ENCODE measurements at regions not wholly inside any gene's neighbourhood (a gene's known extent, or its start where the extent isn't known, plus 50 kb on each side); places are given as distances from the start of the nearest gene placed in this dataset.
"Not testable (repeated sequence)": the region's sequence is repeated elsewhere in the genome, so short reads cannot be mapped to it uniquely, and the experiment has no call there.

GRCh38 chr5:88021141-88021540, 247.5 kb downstream of the TMEM161B start:
- no peak for DNase-seq
- in situ Hi-C loops (cut with HindIII; ENCODE audit: low pct_ligation_motif_present, low pct_unique_long_range_greater_than_20kb, low sequenced_read_pairs) = no loop called here

DNA sequence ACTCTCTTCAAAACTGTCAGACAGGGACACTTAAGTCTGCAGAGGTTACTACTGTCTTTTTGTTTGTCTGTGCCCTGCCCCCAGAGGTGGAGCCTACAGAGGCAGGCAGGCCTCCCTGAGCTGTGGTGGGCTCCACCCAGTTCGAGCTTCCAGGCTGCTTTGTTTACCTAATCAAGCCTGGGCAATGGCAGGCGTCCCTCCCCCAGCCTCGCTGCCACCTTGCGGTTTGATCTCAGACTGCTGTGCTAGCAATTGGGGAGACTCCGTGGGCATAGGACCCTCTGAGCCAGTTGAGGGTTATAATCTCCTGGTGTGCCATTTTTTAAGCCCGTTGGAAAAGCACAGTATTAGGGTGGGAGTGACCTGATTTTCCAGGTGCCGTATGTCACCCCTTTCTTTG, 253.7 kb downstream of the TMEM161B start:
- DNase-seq; in situ Hi-C loops (cut with HindIII; ENCODE audit: low pct_ligation_motif_present, low pct_unique_long_range_greater_than_20kb, low sequenced_read_pairs): not testable (repeated sequence)

GRCh38 chr5:88000877-88001276, 267.8 kb downstream of the TMEM161B start:
- in situ Hi-C loops (cut with HindIII; ENCODE audit: low pct_ligation_motif_present, low pct_unique_long_range_greater_than_20kb, low sequenced_read_pairs) = no loop called here
- no peak for DNase-seq

- in situ Hi-C loops (cut with HindIII; ENCODE audit: low pct_ligation_motif_present, low pct_unique_long_range_greater_than_20kb, low sequenced_read_pairs) = no loop called here
- DNase-seq = no peak
These were observed 271.0 kb downstream of the TMEM161B start for GRCh38 chr5:87997662-87998061.

DNA sequence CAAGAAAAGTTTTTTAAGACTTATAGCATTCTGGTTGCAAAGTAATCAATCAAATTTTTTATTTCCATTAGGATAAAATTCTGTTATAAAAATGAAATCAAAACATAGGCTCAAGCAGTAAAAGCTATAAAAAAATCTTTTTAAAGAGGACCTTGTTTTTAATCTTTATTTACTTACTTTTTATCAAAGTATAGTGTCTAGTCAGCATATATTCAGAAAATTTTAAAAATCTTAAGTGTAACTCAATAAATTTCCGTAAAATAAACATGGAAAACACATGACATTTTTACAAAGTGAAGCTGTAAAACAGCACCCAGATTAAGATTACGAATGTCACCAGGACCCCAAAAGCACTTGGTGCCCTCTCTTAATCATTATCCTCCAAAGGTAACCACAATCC, 302.4 kb downstream of the TMEM161B start:
- DNase-seq = no peak
- in situ Hi-C loops (cut with HindIII; ENCODE audit: low pct_ligation_motif_present, low pct_unique_long_range_greater_than_20kb, low sequenced_read_pairs) = no loop called here

- DNase-seq = no peak
- in situ Hi-C loops (cut with HindIII; ENCODE audit: low pct_ligation_motif_present, low pct_unique_long_range_greater_than_20kb, low sequenced_read_pairs) = no loop called here
These were observed 314.5 kb downstream of the TMEM161B start for GRCh38 chr5:87954121-87954520.

DNA sequence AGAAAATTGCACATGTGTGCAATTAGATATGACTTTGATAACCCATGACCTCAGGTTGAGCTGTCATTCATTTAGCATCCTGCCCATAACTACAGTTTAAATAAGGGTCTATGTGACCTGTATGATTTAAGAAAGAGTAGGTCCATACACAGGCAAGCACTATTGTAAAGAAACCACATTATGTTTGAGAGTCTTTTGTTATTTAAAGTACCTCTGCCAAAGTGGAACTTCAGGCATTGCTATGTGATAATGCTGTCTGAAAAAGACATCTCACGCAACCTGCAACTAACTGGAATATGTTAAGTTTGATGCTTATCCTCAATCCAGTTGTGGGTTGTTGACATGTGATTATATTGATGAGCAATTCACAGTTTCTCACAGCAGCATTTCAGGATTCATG, 317.0 kb downstream of the TMEM161B start:
- DNase-seq = no peak
- in situ Hi-C loops (cut with HindIII; ENCODE audit: low pct_ligation_motif_present, low pct_unique_long_range_greater_than_20kb, low sequenced_read_pairs) = no loop called here

GRCh38 chr5:87949676-87950631, 318.7 kb downstream of the TMEM161B start:
- in situ Hi-C loops (cut with HindIII; ENCODE audit: low pct_ligation_motif_present, low pct_unique_long_range_greater_than_20kb, low sequenced_read_pairs) = no loop called here

GRCh38 chr5:87948486-87948885, 320.2 kb downstream of the TMEM161B start:
- no peak for DNase-seq
- in situ Hi-C loops (cut with HindIII; ENCODE audit: low pct_ligation_motif_present, low pct_unique_long_range_greater_than_20kb, low sequenced_read_pairs) = no loop called here

More at GRCh38 chr5:87949676-87950631, 318.7 kb downstream of the TMEM161B start:
- DNase-seq = no peak

- in situ Hi-C loops (cut with HindIII; ENCODE audit: low pct_ligation_motif_present, low pct_unique_long_range_greater_than_20kb, low sequenced_read_pairs) = no loop called here
- DNase-seq = no peak
These were observed 322.4 kb downstream of the TMEM161B start for GRCh38 chr5:87946271-87946670.

DNA sequence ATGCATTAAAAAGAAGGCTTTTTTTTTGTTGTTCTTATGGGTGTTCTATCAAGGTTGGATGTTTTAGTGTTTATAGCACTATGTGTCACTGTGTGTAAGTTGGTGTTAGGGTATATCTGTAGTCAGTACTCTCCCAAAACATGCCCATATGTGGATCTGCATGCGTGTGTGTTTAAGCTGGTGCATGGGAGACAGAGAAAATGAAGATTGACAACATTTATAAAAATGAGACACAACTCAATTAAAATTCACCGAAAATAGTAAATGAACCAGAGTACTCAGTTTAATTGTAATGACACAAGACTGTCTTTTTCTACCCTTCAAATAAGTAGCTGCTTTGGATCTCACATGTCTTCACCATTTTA, 323.4 kb downstream of the TMEM161B start:
- DNase-seq = no peak
- in situ Hi-C loops (cut with HindIII; ENCODE audit: low pct_ligation_motif_present, low pct_unique_long_range_greater_than_20kb, low sequenced_read_pairs) = no loop called here

DNA sequence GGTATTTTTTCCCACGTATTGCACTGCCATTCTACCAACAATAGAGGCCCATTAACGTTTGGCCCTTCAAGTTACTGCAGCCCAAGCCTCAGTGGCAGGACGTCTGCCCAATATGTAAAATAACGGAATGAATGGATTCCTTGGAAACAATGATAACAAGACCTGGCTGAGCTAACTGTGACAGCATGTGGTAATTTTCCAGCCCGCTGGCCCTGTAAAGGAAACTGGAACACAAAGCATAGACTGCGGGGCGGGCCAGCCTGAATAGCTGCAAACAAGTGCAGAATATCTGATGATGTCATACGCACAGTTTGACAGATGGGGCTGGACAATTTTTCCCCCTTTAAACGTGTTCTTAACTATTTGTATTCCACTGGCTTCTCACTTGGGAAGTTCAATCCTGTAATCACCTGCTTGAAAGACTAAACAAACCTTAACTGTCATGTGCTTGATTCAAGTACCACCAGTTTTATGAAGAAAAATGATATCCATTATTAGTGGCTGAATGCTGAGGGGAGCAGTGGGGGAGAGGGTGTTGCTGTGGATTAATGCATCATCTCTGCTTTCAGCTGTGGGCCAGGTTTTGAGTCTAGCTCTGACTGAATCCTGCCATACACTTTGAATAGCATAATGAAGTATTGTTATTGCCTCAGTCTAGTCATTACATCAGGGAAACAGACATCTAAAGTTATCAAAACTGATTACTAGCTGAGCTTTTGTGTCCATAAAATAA, 323.9 kb downstream of the TMEM161B start:
- DNase-seq = no peak
- in situ Hi-C loops (cut with HindIII; ENCODE audit: low pct_ligation_motif_present, low pct_unique_long_range_greater_than_20kb, low sequenced_read_pairs) = no loop called here

DNA sequence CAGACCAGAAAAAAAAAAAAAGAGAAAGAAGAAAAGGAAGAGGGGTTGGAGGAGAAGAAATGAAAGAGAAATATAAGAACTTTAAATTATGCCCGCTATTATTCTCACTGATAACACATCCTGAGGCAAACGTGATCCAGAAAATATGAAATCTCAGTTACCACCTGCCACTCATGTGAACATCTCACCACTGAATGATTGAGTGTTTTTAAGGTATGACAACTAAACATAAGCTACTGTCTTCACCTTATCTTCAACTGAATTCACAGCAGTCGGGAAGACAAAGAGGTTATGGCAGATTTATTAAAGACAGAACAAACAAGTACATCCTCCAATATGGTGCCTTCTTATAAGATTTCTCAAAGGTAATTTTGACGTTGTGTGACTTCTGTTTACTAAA, 327.9 kb downstream of the TMEM161B start:
- in situ Hi-C loops (cut with HindIII; ENCODE audit: low pct_ligation_motif_present, low pct_unique_long_range_greater_than_20kb, low sequenced_read_pairs) = no loop called here
- no peak for DNase-seq

DNA sequence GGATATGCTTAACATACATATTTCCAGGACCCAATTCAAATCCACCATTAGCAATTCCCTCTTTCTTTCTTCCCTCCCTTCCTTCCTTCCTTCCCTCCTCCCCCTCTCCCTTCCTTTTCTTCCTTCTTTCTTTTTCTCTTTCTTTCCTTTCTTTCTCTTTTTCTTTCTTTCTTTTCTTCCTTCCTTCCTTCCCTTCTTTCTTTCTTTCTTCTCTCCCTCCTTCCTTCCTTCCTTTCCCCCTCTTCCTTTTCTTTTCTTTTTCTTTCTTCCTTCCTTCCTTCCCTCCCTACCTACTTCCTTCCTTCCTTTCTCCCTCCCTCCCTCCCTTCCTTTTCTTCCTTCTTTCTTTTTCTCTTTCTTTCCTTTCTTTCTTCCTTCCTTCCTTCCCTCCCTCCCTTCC, 332.0 kb downstream of the TMEM161B start:
- in situ Hi-C loops (cut with HindIII; ENCODE audit: low pct_ligation_motif_present, low pct_unique_long_range_greater_than_20kb, low sequenced_read_pairs) = no loop called here
- no peak for DNase-seq

- in situ Hi-C loops (cut with HindIII; ENCODE audit: low pct_ligation_motif_present, low pct_unique_long_range_greater_than_20kb, low sequenced_read_pairs) = no loop called here
- no peak for DNase-seq
These were observed 344.2 kb downstream of the TMEM161B start for GRCh38 chr5:87924436-87924835.

- in situ Hi-C loops (cut with HindIII; ENCODE audit: low pct_ligation_motif_present, low pct_unique_long_range_greater_than_20kb, low sequenced_read_pairs) = no loop called here
- no peak for DNase-seq
These were observed 352.3 kb downstream of the TMEM161B start for GRCh38 chr5:87916320-87916719.

DNA sequence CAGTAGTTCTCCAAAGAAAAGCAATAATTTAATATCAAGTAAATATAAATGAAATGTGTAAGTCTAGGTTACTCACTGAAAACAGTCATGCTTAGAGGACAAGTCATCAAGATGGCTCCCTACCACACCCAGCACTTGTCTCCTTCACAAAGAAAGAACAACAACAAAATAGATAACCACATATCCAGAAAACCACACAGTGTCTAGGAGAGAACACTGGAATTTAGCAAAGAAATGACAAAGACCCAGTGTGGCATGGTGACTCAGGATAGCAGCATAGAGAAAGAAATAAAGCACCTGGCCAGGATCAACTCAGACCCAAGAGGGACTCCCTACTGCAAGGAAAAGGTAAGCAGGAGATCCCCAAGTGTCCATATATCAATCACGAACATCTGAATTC, 356.2 kb downstream of the TMEM161B start:
- DNase-seq = no peak
- in situ Hi-C loops (cut with HindIII; ENCODE audit: low pct_ligation_motif_present, low pct_unique_long_range_greater_than_20kb, low sequenced_read_pairs) = no loop called here

- no peak for DNase-seq
- in situ Hi-C loops (cut with HindIII; ENCODE audit: low pct_ligation_motif_present, low pct_unique_long_range_greater_than_20kb, low sequenced_read_pairs) = no loop called here
These were observed 359.3 kb downstream of the TMEM161B start for GRCh38 chr5:87909382-87909781.

GRCh38 chr5:87906962-87907361, 361.7 kb downstream of the TMEM161B start:
- in situ Hi-C loops (cut with HindIII; ENCODE audit: low pct_ligation_motif_present, low pct_unique_long_range_greater_than_20kb, low sequenced_read_pairs) = no loop called here
- no peak for DNase-seq

GRCh38 chr5:87900419-87900818, 368.2 kb downstream of the TMEM161B start:
- in situ Hi-C loops (cut with HindIII; ENCODE audit: low pct_ligation_motif_present, low pct_unique_long_range_greater_than_20kb, low sequenced_read_pairs) = no loop called here
- DNase-seq = no peak
